ENCODE measurements at regions not wholly inside any gene's neighbourhood (a gene's known extent, or its start where the extent isn't known, plus 50 kb on each side); places are given as distances from the start of the nearest gene placed in this dataset.
"Not testable (repeated sequence)": the region's sequence is repeated elsewhere in the genome, so short reads cannot be mapped to it uniquely, and the experiment has no call there.

DNA sequence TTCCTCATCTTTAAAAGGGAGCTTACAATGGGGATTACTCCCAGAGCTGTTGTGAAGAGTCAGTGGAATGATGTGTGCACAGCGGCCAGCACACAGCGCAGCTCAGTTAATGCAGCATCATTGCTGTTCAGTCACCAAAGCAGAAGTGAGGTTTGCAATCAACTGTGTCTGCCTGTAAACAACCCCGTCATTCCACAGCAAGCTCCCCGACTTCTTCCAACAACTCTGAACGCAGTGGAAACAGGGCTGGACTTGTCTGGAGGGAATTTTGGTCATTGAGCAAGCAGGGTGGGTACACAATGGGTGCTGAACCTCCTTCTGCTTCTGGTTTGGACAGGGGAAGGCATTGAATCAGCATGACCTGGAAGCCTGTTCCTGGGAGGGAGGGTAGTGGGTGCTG lies 347.4 kb downstream of the PTPRU start:
- DNase-seq, result no peak

DNA sequence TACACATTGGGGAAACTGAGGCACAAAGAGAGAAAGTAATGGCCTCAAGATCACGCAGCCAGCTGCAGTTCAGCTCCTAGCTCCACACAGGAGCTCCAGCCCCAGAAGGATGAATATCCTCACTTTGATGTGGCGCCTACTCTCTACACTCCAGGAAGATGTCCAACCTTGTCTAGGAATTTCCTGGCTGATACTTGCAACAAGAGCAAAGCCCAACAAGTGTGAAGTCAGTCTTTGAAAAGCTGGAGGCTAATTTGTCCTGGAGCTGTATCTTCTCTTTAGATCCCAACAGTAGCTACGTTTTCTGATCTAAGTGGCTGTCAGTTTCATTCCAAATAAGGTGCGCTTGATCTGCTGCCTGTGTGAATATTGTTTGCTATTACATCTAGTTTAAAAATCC lies 344.9 kb downstream of the PTPRU start:
- DNase-seq, result no peak

GRCh38 chr1:29579821-29580425 lies 343.6 kb downstream of the PTPRU start:
- no peak for DNase-seq

DNA sequence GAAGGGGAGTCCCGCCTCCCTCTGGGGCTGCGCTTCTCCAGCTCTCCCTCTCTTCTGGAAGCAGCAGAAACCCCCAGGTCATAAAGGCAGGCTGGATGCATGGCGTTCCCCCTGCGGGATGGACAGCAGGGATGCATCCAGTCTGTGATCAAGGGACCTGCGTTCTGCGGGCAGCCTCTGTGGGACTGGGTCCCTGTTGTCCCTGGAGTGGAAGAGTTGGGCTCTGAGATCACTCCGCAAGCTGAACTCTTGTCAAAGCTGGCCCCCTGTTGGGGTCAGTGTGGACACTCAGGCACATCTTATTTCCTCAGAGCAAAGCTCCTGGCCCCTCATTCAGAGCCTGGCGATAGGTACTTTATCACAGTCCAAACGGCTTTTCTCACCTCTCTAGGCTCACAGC lies 341.2 kb downstream of the PTPRU start:
- DNase-seq, result no peak

GRCh38 chr1:29576510-29576909 lies 340.2 kb downstream of the PTPRU start:
- DNase-seq, result no peak

DNA sequence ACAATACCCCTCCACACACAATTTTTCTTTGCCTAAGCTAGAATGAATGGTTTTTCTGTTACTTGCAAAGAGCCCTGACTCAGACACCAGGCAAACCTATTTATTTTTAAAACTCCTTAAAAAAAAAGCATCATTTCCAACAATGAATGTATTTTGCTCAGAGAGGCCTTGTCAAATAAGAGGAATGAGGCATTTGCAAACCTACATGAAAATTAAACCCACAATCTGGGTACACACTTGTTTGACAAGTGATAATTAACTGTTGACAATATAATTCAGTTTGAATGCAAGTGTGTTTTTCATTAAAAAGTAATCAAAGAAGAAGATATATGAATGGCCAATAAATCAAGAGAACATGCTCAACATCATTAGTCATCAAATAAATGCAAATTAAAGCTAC lies 339.5 kb downstream of the PTPRU start:
- no peak for DNase-seq

DNA sequence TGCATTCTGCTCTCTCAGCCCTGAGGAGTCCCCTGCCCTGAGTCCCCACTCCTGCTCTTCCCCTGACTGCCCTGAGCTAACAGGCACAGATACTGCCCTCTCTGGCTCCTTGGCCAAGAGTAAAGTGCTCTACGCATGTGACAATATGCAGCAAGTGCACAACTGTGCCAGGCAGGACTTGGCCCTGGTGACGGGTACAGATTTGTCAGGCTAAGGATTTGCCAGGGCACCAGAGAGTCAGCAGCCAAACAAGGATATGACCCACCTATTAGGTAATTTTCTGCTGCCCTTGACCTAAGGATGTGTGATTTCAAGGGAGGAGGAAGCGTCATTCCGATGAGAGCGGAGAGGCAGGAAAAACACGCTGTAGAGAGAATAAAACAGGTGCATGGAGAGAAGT lies 339.0 kb downstream of the PTPRU start:
- no peak for DNase-seq

DNA sequence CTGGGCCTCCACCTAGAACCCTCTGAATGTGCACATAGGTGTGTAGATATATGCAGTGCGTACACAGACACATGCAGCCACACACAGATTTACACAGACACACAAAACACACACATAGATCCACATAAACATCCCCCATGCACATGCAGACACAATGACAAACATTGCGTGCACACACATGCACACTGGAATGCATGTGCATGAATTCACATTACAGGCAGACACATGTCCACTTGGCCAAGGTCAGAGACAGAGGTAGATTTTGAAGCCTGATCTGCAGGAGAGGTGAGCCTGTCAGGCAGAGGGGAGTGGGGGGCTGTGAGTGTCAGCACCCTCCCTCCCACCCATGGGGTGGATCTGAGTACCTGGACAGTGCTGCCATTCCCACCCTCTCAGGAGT lies 338.5 kb downstream of the PTPRU start:
- DNase-seq, result no peak

- no peak for DNase-seq
These were observed 333.8 kb downstream of the PTPRU start for GRCh38 chr1:29569971-29570634.

- DNase-seq, result no peak
These were observed 330.9 kb downstream of the PTPRU start for GRCh38 chr1:29567257-29567656.

DNA sequence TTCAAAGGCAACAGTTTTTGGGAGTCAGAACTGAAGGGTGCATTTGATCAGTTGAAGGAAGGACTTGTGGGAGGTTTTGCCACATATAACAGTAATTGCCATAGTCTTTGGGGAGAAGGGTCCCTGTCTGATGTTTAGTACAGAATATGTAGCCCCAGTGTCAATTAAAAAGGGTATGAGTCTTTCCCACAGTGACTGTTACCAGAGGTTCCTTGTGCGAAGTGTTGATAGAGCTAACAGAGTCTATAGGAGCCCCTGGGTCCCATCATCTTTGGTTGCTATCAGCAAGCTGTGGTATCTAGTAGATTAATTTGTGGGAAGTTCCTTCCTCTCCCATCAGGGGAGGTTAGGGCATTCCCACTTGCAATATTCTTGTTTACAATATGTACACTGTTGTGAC lies 329.2 kb downstream of the PTPRU start:
- no peak for DNase-seq

GRCh38 chr1:29563571-29563970 lies 327.2 kb downstream of the PTPRU start:
- no peak for DNase-seq

DNA sequence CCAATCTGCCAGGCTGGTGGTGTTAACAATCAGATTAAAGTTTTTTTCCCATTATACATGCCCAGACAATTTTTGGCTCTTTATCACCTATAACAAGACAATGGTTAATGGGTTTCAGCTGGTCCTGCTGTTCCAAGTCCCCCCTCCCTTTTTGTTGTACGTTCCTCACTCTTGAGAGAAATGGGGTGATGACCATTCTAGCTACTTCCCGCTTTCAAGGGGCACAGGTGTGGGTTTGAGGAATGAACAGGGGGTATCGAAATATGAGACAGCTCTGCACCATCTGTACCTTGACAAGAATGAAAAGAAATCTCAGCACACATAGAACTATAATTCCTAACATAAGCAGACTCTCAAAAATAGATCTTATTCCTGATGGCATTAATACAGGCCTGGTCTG lies 326.8 kb downstream of the PTPRU start:
- DNase-seq, result no peak

- no peak for DNase-seq
These were observed 322.7 kb downstream of the PTPRU start for GRCh38 chr1:29559056-29559455.

- DNase-seq, result no peak
These were observed 321.6 kb downstream of the PTPRU start for GRCh38 chr1:29557701-29558600.

GRCh38 chr1:29557066-29557465 lies 320.7 kb downstream of the PTPRU start:
- no peak for DNase-seq

- no peak for DNase-seq
These were observed 320.3 kb downstream of the PTPRU start for GRCh38 chr1:29556657-29557056.

DNA sequence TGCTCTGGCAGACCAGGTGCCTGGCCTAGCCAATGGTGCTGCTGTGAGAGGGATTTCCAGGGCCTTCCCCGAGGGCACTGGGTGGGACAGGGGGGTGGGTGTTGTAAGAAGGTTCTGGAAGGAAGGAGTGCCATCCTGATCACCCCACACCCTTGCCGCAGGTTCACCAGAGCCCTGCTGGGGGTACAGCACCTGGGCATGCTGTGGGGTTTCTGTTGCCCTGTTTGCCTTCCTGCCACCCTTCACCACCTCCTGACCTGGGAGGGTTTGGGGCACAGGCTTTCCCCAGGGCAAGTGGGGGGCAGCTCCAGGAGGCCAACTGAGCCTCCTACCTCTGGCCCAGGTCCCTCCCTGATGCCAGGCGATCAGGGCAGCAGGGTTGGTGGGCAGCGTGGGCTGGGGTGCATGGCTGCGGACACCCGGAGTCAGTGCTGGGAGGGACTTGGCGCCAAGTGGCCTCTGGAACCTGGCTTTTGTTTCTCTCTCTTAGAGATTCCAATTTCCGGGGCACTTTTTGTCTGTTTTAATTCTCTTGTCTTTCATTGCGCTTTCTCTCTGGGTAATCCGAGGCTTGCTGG lies 318.8 kb downstream of the PTPRU start:
- no peak for DNase-seq

DNA sequence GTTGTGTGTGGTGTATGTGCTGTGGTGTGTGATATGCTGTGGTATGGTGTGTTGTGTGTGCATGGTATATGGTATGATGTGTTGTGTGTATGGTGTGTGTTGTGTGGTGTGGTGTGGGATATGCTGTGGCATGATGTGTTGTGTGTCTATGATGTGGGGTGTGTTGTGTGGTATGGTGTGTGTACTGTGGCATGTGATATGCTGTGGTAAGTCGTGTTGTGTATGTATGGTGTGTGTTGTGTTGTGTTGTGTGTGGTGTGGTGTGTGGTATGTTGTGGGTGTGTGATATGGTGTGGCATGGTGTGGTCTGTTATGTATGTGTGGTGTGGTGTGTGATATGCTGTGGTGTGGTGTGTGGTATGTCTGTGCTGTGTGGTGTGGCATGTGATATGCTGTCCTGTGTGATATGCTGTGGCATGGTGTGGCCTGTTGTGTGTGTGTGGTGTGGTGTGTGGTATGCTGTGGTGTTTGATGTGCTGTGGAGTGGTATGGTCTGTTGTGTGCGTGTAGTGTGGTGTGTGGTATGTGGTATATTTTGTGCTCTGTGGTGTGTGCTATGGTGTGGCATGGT lies 318.0 kb downstream of the PTPRU start:
- DNase-seq, result no peak

DNA sequence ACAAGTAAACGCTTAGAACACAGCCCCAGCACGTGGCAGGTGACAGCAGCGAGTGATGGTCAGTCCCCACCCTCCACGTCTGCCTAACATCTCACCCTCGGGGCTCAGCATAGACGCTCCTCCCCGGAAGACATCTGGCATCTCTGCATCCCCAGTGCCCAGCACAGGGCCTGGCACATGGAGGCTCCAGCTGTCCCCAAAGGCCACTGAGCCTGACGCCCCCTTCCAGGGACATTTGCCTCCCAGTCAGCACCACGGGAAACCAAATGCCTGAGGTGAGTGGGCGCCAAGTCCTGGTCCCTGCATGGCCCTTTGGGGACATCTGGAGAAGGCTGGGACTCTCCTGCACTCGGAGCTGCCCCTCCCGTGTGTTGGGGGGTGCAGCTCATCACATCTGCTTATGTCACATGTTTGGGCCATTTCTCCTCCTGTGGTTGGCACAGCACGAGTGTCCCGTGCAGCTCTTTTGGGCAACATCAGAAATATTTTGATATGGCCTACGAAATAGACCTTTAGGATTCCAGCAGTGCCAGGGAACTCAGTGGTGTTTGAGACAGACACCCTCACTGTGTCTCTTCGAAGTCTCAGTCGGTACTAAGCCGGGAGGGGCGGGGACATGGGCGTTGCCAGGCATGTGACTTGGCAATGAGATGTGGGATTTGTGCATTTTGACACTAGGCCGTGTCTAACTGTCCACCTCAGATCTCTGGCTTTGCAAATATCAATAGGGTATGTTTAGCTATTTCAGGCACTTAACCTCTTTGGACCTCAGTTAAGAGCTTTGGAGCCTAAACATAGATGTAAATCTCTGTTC lies 315.0 kb downstream of the PTPRU start:
- DNase-seq, result no peak

DNA sequence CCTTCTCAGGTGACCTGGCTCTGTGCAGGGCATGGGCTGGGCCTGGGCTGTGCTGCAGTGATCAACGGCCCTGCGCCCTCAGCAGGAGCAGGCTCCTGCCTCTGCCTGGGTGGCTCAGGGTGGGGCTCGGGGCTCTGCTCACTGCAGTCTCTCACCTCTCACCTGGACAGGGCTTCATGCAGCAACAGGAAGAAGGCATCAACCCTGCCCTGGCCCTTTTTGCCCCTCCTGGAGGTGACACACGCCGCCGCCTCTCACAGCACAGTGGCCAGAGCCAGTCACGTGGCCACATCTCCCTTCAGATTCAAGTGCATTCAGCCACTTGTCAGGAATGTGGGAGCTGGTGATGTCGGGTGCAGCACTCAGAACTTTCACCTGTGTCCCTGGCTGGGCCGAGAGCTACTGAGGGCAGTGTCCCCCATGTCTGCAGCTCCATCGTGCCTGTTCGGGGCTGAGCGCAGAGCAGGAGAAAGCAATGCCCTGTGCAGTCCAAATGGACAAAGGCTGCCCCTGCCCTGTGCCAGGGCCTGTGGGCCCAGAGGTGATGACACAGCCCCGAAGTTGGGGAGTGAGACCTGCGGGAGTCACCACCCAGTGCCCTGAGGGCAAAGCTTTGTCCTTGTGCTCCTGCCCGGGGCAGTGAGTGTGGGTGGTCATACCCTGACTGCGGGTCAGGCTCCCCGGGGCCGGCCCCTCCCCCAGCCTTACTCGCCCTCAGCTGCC lies 314.0 kb downstream of the PTPRU start:
- no peak for DNase-seq

- not testable (repeated sequence) for DNase-seq
These were observed 313.4 kb downstream of the PTPRU start for GRCh38 chr1:29549728-29550118.
